Heart left ventricle (tissue), 13 donors: ENCODE measurements at regions not wholly inside any gene's neighbourhood (a gene's known extent, or its start where the extent isn't known, plus 50 kb on each side); places are given as distances from the start of the nearest gene placed in this dataset.

Experiments
- POLR2A ChIP-seq, 2 donors: fragments of 450-650 bp; IDR thresholded peaks; one replicate each; pipeline ENCODE4 v1.6.1; 2017; ENCODE audit warnings: antibody characterized with exemption in 2 of 2, mild to moderate bottlenecking in 2 of 2, moderate library complexity in 2 of 2
- TF ChIP-seq, protein P1 (sequence below), 12 donors: fragments of 200-600 bp; sonication (generic) in 4 of 12; IDR thresholded peaks; one replicate each; pipeline versions ENCODE4 v1.5.0 to v1.8.0; 2018 to 2022; ENCODE audit warnings: antibody characterized with exemption in 12 of 12, mild to moderate bottlenecking in 5 of 12
- donor health status: ischemic (EF 13 %, LVEDD 7.1; RV severe dilation, severe dysfunction).
- donor health status: DM: no; HTN: yes; CAD: no.
- donor health status: DM: no; HTN: no; CAD: no.
- donor health status: ischemic (EF 25% LVEDD 6.9; RV normal size, moderate dysfunction).
- donor health status: ischemic (EF 25% LVEDD 5.7; RV mildly dilated, moderate dysfunction).
- donor health status: ischemic (EF 35%, LVEDD 5.7; RV mildly dilated, moderate dysfunction).
- donor health status: nonischemic (EF 11% LVEDD 7.7; RV severe dilation, severe dysfunction).
- donor health status: DM: yes; HTN: yes; CAD: no.
- donor health status: PGD.
- donor health status: ischemic (EF 29% LVEDD 5.4; RV normal size, mild dysfunction).
- donor health status: nonischemic (EF 23%, LVEDD 6.1; RV moderate dilation, normal function).

DNA sequence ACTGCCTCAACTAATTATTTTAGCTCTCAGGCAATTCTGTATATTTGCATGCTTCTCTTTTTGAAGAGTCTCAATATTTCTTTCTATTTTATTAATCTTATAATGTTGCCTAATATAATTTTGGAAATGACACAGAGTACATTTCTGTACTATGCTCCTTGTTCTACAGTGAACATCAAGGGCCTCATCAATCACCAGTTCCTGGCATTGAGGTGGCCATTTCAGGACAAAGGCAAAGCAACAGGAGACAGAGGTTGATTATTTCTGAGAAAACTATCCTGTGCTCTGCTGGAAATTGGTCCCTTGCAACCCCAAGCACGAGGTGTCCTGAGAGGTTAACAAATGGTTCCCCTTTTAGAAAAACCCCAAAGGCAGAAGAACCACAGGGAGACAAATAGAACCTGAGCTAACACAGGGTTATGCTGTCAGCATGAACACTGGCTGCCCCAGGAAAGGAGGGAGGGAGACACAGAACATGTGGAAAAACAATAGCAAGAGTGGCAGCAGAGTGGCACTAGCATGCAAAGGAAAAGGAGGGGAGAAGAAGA is 63.9 kb upstream of the VAV3 start:
- TF ChIP-seq, protein P1, sequence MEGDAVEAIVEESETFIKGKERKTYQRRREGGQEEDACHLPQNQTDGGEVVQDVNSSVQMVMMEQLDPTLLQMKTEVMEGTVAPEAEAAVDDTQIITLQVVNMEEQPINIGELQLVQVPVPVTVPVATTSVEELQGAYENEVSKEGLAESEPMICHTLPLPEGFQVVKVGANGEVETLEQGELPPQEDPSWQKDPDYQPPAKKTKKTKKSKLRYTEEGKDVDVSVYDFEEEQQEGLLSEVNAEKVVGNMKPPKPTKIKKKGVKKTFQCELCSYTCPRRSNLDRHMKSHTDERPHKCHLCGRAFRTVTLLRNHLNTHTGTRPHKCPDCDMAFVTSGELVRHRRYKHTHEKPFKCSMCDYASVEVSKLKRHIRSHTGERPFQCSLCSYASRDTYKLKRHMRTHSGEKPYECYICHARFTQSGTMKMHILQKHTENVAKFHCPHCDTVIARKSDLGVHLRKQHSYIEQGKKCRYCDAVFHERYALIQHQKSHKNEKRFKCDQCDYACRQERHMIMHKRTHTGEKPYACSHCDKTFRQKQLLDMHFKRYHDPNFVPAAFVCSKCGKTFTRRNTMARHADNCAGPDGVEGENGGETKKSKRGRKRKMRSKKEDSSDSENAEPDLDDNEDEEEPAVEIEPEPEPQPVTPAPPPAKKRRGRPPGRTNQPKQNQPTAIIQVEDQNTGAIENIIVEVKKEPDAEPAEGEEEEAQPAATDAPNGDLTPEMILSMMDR (IDR thresholded peaks at IDR 0.05): no peak
- no peak for TF ChIP-seq POLR2A (IDR thresholded peaks at IDR 0.05)
